Sigmoid colon (tissue), 4 donors: ENCODE measurements at regions not wholly inside any gene's neighbourhood (a gene's known extent, or its start where the extent isn't known, plus 50 kb on each side); places are given as distances from the start of the nearest gene placed in this dataset.

Experiments
- EP300 ChIP-seq, 4 donors: sonication (generic); formaldehyde crosslinking; IDR thresholded peaks; one replicate each; pipeline ENCODE4 v1.6.1; 2017; ENCODE audit warnings: antibody characterized with exemption in 4 of 4
- POLR2A ChIP-seq, 2 donors: fragments of 450-650 bp; IDR thresholded peaks; one replicate each; pipeline ENCODE4 v1.6.1; 2016; ENCODE audit warnings: antibody characterized with exemption in 2 of 2, mild to moderate bottlenecking in 2 of 2, moderate library complexity in 2 of 2
- POLR2AphosphoS5 ChIP-seq, 4 donors: sonication (generic); formaldehyde crosslinking; IDR thresholded peaks; one replicate each; pipeline ENCODE4 v1.6.1; 2017; ENCODE audit warnings: antibody characterized with exemption in 4 of 4
- TF ChIP-seq, protein P1 (sequence below), 4 experiments: fragments of 450-650 bp in 3 of 4; fragments of 200-600 bp in 1 of 4; IDR thresholded peaks; one replicate each; pipeline ENCODE4 v1.5.1; 2016 to 2019; ENCODE audit warnings: antibody characterized with exemption in 4 of 4, mild to moderate bottlenecking in 3 of 4, moderate library complexity in 2 of 4

GRCh38 chr20:48098099-48098498 lies 312.8 kb upstream of the SULF2 start:
- TF ChIP-seq, protein P1, sequence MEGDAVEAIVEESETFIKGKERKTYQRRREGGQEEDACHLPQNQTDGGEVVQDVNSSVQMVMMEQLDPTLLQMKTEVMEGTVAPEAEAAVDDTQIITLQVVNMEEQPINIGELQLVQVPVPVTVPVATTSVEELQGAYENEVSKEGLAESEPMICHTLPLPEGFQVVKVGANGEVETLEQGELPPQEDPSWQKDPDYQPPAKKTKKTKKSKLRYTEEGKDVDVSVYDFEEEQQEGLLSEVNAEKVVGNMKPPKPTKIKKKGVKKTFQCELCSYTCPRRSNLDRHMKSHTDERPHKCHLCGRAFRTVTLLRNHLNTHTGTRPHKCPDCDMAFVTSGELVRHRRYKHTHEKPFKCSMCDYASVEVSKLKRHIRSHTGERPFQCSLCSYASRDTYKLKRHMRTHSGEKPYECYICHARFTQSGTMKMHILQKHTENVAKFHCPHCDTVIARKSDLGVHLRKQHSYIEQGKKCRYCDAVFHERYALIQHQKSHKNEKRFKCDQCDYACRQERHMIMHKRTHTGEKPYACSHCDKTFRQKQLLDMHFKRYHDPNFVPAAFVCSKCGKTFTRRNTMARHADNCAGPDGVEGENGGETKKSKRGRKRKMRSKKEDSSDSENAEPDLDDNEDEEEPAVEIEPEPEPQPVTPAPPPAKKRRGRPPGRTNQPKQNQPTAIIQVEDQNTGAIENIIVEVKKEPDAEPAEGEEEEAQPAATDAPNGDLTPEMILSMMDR (IDR thresholded peaks at IDR 0.05): no peak
- TF ChIP-seq POLR2A (IDR thresholded peaks at IDR 0.05): no peak
- TF ChIP-seq EP300 (IDR thresholded peaks at IDR 0.05): no peak
- TF ChIP-seq POLR2AphosphoS5 (IDR thresholded peaks at IDR 0.05): no peak
